HepG2 (cell line): ENCODE measurements at regions not wholly inside any gene's neighbourhood (a gene's known extent, or its start where the extent isn't known, plus 50 kb on each side); places are given as distances from the start of the nearest gene placed in this dataset.

Experiments
- ATAC-seq: fragments of 200-7000 bp; cut with Tn5 transposase; 3 replicates; pipeline ENCODE4 v1.9.1; 2020; ENCODE audit warnings: mild to moderate bottlenecking, moderate library complexity
- BruUV-seq: library from RNA; stranded (reverse); fragments of 400-500 nt; replicated peaks from 2 replicates; lab custom pipeline; 2021; lab: Mats Ljungman, UMichigan
- CTCF ChIA-PET: fragments of 300-600 bp; formaldehyde crosslinking; extraction: SDS; loops from one replicate; lab custom pipeline; 2021; ENCODE audit warnings: low total read pairs, inconsistent platforms, low intra/inter-chr PET ratio; lab: Yijun Ruan, JAX
- POLR2A ChIA-PET: fragments of 350-600 bp; sonication (Branson Sonifier 250); formaldehyde crosslinking; loops from one replicate; lab custom pipeline; 2020; ENCODE audit warnings: antibody characterized with exemption, inconsistent platforms; lab: Yijun Ruan, JAX
- DNase-seq: peaks from one replicate; pipeline ENCODE4 v3.0.0-alpha.2; 2015; ENCODE audit warnings: low spot score
- FAIRE-seq: peaks from 3 replicates; lab custom pipeline; 2011; peaks lifted over from hg19 to GRCh38; lab: Jason Lieb, UNC
- H2AFZ ChIP-seq: one replicate; pipeline ENCODE4 v1.6.1; 2011; ENCODE audit warnings: low read length, inconsistent platforms
- H3K27ac ChIP-seq: fragments of 300-600 bp; 3 replicates; pipeline ENCODE4 v1.8.0; 2011; ENCODE audit warnings: mixed run types, mild to moderate bottlenecking, mixed read lengths, low read length, inconsistent platforms; ENCODE audit not compliant: insufficient read depth; ENCODE audit errors: extremely low read length
- H3K27me3 ChIP-seq, 2 experiments: fragments of 200-600 bp in 1 of 2; 2 replicates in 1 of 2; 3 replicates in 1 of 2; pipeline versions ENCODE4 v1.6.0 to v1.8.0; 2011; ENCODE audit warnings: low read length in 2 of 2, mild to moderate bottlenecking in 2 of 2, moderate library complexity in 2 of 2, inconsistent platforms in 1 of 2; ENCODE audit not compliant: insufficient read depth in 2 of 2, control insufficient read depth in 1 of 2
- H3K36me3 ChIP-seq, 2 experiments: fragments of 200-600 bp in 1 of 2; replicated peaks in 1 of 2; 2 replicates in 1 of 2; 3 replicates in 1 of 2; pipeline versions ENCODE4 v1.5.1 to v1.8.0; 2011; ENCODE audit warnings: low read length in 2 of 2, inconsistent platforms in 1 of 2; ENCODE audit not compliant: insufficient read depth in 2 of 2, control insufficient read depth in 1 of 2
- H3K4me1 ChIP-seq: 2 replicates; pipeline ENCODE4 v1.5.1; 2012; ENCODE audit warnings: low read length, inconsistent platforms; ENCODE audit not compliant: insufficient read depth
- H3K4me2 ChIP-seq: 2 replicates; pipeline ENCODE4 v1.6.0; 2011; ENCODE audit warnings: low read depth, low read length, inconsistent platforms
- H3K4me3 ChIP-seq, 3 experiments: fragments of 200-600 bp in 1 of 3; sonication (generic), shearing (Covaris generic) in 1 of 3; replicated peaks in 1 of 3; 2 replicates each; pipeline ENCODE4 v1.5.1; 2011 to 2016; ENCODE audit warnings: low read length in 3 of 3, inconsistent platforms in 2 of 3, low read depth in 2 of 3, mild to moderate bottlenecking in 2 of 3, control low read depth in 1 of 3, mixed read lengths in 1 of 3; ENCODE audit not compliant: insufficient read depth in 1 of 3
- H3K79me2 ChIP-seq: one replicate; pipeline ENCODE4 v1.6.1; 2011; ENCODE audit warnings: low read length, inconsistent platforms; ENCODE audit not compliant: insufficient read depth
- H3K9ac ChIP-seq: 2 replicates; pipeline ENCODE4 v1.6.0; 2011; ENCODE audit warnings: mild to moderate bottlenecking, low read depth, low read length, inconsistent platforms; ENCODE audit not compliant: insufficient read depth
- H3K9me3 ChIP-seq: 2 replicates; pipeline ENCODE4 v1.5.1; 2012; ENCODE audit warnings: mild to moderate bottlenecking, low read length
- H4K20me1 ChIP-seq: 2 replicates; pipeline ENCODE4 v1.6.0; 2011; ENCODE audit warnings: inconsistent platforms, mild to moderate bottlenecking, low read length, moderate library complexity; ENCODE audit not compliant: insufficient read depth
- ADNP ChIP-seq: sonication (generic); formaldehyde crosslinking; IDR thresholded peaks from 2 replicates; pipeline ENCODE4 v1.4.0; 2020; ENCODE audit warnings: missing genetic modification reagents
- THAP11 ChIP-seq: IDR thresholded peaks from 2 replicates; pipeline ENCODE4 v1.6.1; 2016; ENCODE audit warnings: missing biosample characterization, missing genetic modification reagents
- ZFP82 ChIP-seq: sonication (generic); formaldehyde crosslinking; IDR thresholded peaks from 2 replicates; pipeline ENCODE4 v1.5.1; 2020; ENCODE audit warnings: mild to moderate bottlenecking, missing genetic modification reagents, borderline replicate concordance
- WGBS: methylation state at CpG from one replicate; pipeline ENCODE4 v1.1.6; 2017; ENCODE audit warnings: low lambda C conversion rate; 5-methylcytosine and 5-hydroxymethylcytosine counted together
- in situ Hi-C: cut with HindIII; loops from 2 replicates; pipeline ENCODE4 v1.10.0; 2017; ENCODE audit warnings: low pct_unique_long_range_greater_than_20kb; ENCODE audit not compliant: extremely low pct_ligation_motif_present
- intact Hi-C: fragments of 100-400 bp; cut with micrococcal nuclease; formaldehyde crosslinking; loops from one replicate; pipeline ENCODE4 v1.10.0; 2022; ENCODE audit not compliant: unreplicated experiment
- TF ChIP-seq, protein P1 (sequence below): sonication (generic); formaldehyde crosslinking; IDR thresholded peaks from 2 replicates; pipeline ENCODE4 v1.5.1; 2020; ENCODE audit warnings: mild to moderate bottlenecking, missing genetic modification reagents

DNA sequence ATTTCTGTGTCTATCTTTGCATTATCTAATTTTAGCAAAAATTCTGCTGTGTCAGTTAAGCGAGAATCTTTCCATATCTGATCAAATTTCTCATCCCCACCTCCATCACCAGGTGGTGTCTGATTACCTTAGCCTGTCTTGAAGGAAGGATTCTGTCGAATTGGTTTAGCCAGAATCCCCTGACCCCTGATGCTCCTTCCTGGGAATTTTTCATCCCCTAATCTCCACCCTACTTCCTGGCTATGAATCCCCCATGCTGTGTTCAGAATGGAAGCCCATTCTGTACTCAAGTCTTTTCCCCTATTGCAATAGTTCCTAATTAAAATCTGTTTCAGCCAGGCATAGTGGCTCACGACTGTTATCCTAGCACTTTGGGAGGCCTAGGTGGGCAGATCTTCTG lies 216.1 kb downstream of the SKIDA1 start:
- POLR2A ChIA-PET: no interaction called here
- H3K79me2 ChIP-seq: no peaks in the 10 kb centered on the region

DNA sequence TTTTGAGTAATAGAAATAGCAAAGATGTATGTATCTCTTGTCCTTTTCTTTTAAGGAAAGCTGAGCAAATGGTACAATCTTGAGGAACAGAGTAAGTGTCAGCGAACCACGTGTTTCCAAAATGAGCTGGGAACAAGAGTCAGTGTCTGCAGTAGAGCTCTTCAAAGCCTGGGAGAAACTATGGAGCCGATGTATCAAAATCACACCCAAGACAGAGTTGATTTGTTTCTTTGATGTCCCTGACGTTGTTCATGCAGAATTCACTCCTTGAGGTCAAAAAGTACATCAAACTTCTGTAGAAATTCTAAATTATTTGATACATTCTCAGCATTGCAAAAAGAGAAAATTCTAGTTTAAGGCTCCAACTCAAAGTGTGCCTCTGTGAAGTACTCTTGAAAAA lies 216.5 kb downstream of the SKIDA1 start:
- Histone ChIP-seq H3K4me3 (no peak overlapping the region), H4K20me1 (no peaks in the 10 kb centered on the region), H3K27ac (no peak overlapping the region), H3K9me3 (no peaks in the 10 kb centered on the region)
- in situ Hi-C loops: no loop called here
- no peak for TF ChIP-seq ADNP (CRISPR knock-in tag)
- TF ChIP-seq ZFP82 (CRISPR knock-in tag): no peak
- TF ChIP-seq, all 625 proteins: peak for 0
- 32% methylated on average over 4 of the region's 4 CpGs for WGBS
- no peaks in the 10 kb centered on the region for H3K79me2 ChIP-seq
- no peak overlapping the region for H2AFZ ChIP-seq
- intact Hi-C loops: no loop called here
- FAIRE-seq: no peak
- BruUV-seq: no TSS peak
- no peak for DNase-seq
- no peaks in the 10 kb centered on the region for H3K27me3 ChIP-seq
- no peak for ATAC-seq
- H3K4me2 ChIP-seq: no peak overlapping the region
- no peaks in the 10 kb centered on the region for H3K36me3 ChIP-seq
- POLR2A ChIA-PET: no interaction called here
- no peak overlapping the region for H3K9ac ChIP-seq
- CTCF ChIA-PET: no interaction called here
- H3K4me1 ChIP-seq: peaks cover 4% of the 10 kb centered on the region

More for the DNA sequence above, 216.1 kb downstream of the SKIDA1 start:
- H3K27ac ChIP-seq: no peak overlapping the region
- CTCF ChIA-PET: no interaction called here
- H3K4me3 ChIP-seq: no peak overlapping the region
- H3K9ac ChIP-seq: no peak overlapping the region
- no peaks in the 10 kb centered on the region for H4K20me1 ChIP-seq
- peaks cover 0 to 5% of the 10 kb centered on the region in 2 experiments; a peak in 1 of 5 replicates for H3K27me3 ChIP-seq
- FAIRE-seq (no peak), DNase-seq (no peak), ATAC-seq (no peak)
- H3K36me3 ChIP-seq: no peaks in the 10 kb centered on the region
- 35% methylated on average over 3 of the region's 3 CpGs for WGBS
- peaks cover 9% of the 10 kb centered on the region for H3K4me1 ChIP-seq
- intact Hi-C loops (no loop called here), in situ Hi-C loops (no loop called here)
- no peak overlapping the region for H3K4me2 ChIP-seq
- no peaks in the 10 kb centered on the region for H3K9me3 ChIP-seq
- TF ChIP-seq, protein P1, sequence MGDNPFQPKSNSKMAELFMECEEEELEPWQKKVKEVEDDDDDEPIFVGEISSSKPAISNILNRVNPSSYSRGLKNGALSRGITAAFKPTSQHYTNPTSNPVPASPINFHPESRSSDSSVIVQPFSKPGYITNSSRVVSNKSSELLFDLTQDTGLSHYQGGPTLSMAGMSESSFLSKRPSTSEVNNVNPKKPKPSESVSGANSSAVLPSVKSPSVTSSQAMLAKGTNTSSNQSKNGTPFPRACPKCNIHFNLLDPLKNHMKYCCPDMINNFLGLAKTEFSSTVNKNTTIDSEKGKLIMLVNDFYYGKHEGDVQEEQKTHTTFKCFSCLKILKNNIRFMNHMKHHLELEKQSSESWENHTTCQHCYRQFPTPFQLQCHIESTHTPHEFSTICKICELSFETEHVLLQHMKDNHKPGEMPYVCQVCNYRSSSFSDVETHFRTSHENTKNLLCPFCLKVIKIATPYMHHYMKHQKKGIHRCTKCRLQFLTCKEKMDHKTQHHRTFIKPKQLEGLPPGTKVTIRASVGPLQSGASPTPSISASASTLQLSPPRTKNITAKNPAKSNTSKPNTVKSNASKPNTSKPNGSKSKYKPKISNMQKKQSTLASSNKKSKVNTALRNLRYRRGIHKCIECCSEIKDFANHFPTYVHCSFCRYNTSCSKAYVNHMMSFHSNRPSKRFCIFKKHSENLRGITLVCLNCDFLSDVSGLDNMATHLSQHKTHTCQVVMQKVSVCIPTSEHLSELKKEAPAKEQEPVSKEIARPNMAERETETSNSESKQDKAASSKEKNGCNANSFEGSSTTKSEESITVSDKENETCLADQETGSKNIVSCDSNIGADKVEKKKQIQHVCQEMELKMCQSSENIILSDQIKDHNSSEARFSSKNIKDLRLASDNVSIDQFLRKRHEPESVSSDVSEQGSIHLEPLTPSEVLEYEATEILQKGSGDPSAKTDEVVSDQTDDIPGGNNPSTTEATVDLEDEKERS (CRISPR knock-in tag): no peak
- TF ChIP-seq THAP11 (CRISPR knock-in tag): no peak
- BruUV-seq: no TSS peak
- no peak overlapping the region for H2AFZ ChIP-seq
